IPS DF 6.9 (cell line): ENCODE measurements at regions not wholly inside any gene's neighbourhood (a gene's known extent, or its start where the extent isn't known, plus 50 kb on each side); places are given as distances from the start of the nearest gene placed in this dataset.

ENCODE experiments used
- DNase-seq: peaks from one replicate; pipeline ENCODE4 v3.0.0-alpha.2; 2013; ENCODE audit warnings: low read depth, low spot score
- H3K27ac ChIP-seq: one replicate; pipeline ENCODE4 v1.5.1; 2013; ENCODE audit warnings: low read length, control low read depth
- H3K27me3 ChIP-seq: 2 replicates; pipeline ENCODE4 v1.6.1; 2013; ENCODE audit warnings: mild to moderate bottlenecking, low read length; ENCODE audit not compliant: control insufficient read depth, insufficient read depth
- H3K36me3 ChIP-seq: 2 replicates; pipeline ENCODE4 v1.6.1; 2013; ENCODE audit warnings: low read length; ENCODE audit not compliant: control insufficient read depth, insufficient read depth
- H3K4me1 ChIP-seq: 2 replicates; pipeline ENCODE4 v1.6.1; 2013; ENCODE audit warnings: low read length; ENCODE audit not compliant: control insufficient read depth, insufficient read depth
- H3K4me3 ChIP-seq: 2 replicates; pipeline ENCODE4 v1.5.1; 2013; ENCODE audit warnings: mild to moderate bottlenecking, low read length
- H3K9me3 ChIP-seq: 2 replicates; pipeline ENCODE4 v1.6.1; 2013; ENCODE audit warnings: low read length, inconsistent platforms; ENCODE audit not compliant: control insufficient read depth, insufficient read depth
- WGBS: extraction: QIAGEN DNeasy Blood & Tissue Kit; methylation state at CpG from one replicate; pipeline ENCODE4 v1.1.7; 2013; ENCODE audit warnings: mixed read lengths, missing lambda C conversion rate; ENCODE audit not compliant: insufficient read length, insufficient coverage; 5-methylcytosine and 5-hydroxymethylcytosine counted together

DNA sequence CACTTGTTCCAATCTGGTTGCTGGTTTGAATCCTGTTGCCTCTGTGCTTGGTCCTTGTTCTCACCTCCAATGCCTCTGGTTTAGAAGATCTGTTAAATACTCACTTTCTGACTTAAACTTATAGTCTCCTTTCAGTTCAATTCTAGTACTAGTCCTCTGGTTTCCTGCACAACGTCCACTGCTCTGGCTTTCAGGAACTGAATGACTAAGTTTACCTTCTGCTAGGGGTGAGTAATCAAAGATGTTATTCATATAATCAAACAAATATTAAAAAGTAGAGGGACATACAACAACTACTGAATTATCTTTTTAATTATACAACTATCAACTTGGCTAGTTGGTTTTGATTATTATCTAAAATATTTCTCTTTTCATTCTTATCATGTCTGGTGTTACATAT lies 496.4 kb upstream of the TOM1L1 start:
- Histone ChIP-seq H3K4me3 (no peak overlapping the region), H3K27ac (no peak overlapping the region), H3K4me1 (no peaks in the 10 kb centered on the region), H3K36me3 (no peaks in the 10 kb centered on the region), H3K27me3 (no peaks in the 10 kb centered on the region), H3K9me3 (no peaks in the 10 kb centered on the region)
- WGBS, result no CpG with 5 or more reads among the region's 1 CpG
- no peak for DNase-seq

DNA sequence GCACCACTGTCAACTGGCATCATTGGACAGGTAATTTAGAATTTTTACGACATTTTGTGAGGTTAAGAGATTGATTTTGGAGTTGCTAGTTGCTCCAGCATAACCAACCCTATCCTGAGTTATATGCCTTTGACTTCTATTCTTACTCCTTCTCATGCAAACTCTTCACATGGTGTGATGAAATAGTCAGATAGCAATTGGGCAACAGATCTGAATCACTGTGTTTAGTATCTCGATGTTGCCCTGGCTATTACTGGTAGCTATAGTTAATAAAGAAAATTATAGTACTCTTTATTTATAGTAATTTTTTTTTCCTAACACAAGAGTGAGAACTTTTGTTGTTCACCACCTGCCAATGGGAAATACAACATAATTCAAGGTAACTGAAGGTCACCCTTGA lies 494.8 kb upstream of the TOM1L1 start:
- H3K36me3 ChIP-seq, result no peaks in the 10 kb centered on the region
- H3K4me3 ChIP-seq, result no peak overlapping the region
- no peak for DNase-seq
- no peaks in the 10 kb centered on the region for H3K4me1 ChIP-seq
- no CpG with 5 or more reads among the region's 2 CpGs for WGBS
- H3K9me3 ChIP-seq, result no peaks in the 10 kb centered on the region
- no peak overlapping the region for H3K27ac ChIP-seq
- H3K27me3 ChIP-seq, result no peaks in the 10 kb centered on the region

DNA sequence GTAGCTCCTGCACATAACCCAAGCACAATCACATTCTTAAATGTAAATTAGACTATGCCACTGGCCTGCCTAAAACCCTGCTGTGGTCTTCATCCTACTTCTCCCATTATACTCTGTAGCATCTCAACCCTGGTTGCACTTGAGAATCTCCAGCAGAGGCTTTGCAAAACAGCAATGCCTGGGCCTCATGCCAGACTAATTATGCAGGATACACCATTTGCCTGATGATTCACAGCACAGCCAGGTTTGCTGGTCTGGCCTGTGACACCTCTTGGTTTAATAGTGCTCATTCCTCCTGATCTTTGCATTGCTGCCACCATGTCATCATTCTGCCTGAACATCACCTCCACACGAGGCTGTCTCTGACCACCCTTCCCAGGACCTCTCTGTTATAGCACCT lies 491.9 kb upstream of the TOM1L1 start:
- H3K9me3 ChIP-seq, result no peaks in the 10 kb centered on the region
- H3K4me1 ChIP-seq, result no peaks in the 10 kb centered on the region
- H3K27me3 ChIP-seq, result no peaks in the 10 kb centered on the region
- H3K4me3 ChIP-seq, result no peak overlapping the region
- no peaks in the 10 kb centered on the region for H3K36me3 ChIP-seq
- DNase-seq, result no peak
- no CpG with 5 or more reads among the region's 1 CpG for WGBS
- H3K27ac ChIP-seq, result no peak overlapping the region

DNA sequence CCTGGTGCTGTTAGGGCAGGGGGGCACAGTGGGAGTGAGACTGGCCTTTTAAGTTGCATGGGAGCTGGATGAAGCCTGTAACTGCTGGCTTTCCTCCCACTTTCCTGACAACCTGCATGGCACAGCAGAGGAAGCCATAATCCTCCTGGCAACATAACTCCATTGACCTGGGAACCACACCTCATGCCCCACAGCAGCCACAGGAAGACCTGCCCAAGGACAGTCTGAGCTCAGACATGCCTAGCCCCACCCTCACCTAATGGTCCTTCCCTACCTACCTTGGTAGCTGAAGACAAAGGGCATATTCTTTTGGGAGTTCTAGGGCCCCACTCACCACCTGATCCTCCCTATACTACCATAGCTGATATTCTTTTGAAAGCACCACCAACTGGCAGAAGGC lies 482.2 kb upstream of the TOM1L1 start:
- H3K9me3 ChIP-seq, result no peaks in the 10 kb centered on the region; the same call in 1 of the 2 replicates
- no peak overlapping the region for H3K27ac ChIP-seq
- no peaks in the 10 kb centered on the region for H3K4me1 ChIP-seq
- DNase-seq, result no peak
- no peaks in the 10 kb centered on the region for H3K36me3 ChIP-seq
- H3K27me3 ChIP-seq, result no peaks in the 10 kb centered on the region
- no peak overlapping the region for H3K4me3 ChIP-seq

DNA sequence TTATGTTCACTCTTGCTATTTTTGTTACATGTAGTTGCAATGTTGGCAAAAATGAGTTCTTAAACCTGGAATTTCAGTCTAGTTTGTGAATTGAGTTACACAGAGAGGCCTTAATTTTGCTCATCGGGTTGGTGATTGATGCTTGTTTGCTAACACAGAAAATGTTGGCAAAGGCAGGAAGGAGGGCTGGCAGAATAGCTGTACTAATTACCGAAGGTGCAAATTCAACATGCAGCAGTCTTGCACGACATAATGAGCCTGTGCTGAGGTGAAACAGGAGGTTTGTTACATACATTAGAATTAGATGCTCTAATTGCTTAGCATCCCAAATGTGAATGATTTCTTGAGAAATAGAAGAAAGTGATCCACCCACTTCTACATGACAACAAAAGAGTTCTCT lies 475.0 kb upstream of the TOM1L1 start:
- no CpG with 5 or more reads among the region's 3 CpGs for WGBS
- H3K27ac ChIP-seq, result no peak overlapping the region
- H3K4me3 ChIP-seq, result no peak overlapping the region
- no peaks in the 10 kb centered on the region; the same call in 1 of the 2 replicates for H3K4me1 ChIP-seq
- no peaks in the 10 kb centered on the region for H3K27me3 ChIP-seq
- H3K9me3 ChIP-seq, result no peaks in the 10 kb centered on the region
- DNase-seq, result no peak
- H3K36me3 ChIP-seq, result no peaks in the 10 kb centered on the region

DNA sequence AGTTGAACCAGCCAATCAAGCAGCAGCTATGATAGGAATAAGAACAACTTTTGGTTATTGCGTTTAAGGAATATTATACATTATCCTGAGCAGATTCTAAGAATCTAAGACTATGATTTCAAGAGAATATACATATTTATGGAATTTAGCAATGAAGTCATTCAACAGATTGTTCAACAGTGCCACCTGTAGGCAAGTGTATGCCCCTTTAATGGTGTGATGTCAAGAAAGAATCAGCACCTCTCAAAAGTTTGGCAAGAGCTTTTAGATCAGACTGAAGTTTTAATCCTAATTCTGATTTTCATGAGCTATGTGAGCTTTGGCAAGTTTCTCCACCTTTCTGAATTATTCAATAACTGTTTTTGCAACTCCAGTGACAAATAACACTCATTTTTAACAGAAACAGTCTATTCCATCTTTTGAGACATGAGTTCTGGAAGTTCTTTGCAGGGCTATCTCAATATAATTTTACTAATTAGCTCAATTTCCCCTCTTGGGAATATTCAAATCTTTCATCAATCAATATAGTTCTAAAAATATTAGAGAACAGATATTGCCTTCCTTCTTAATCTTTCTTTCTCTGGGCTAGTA lies 474.3 kb upstream of the TOM1L1 start:
- Histone ChIP-seq H3K4me1 (no peaks in the 10 kb centered on the region; the same call in 1 of the 2 replicates), H3K27me3 (no peaks in the 10 kb centered on the region), H3K9me3 (no peaks in the 10 kb centered on the region), H3K27ac (no peak overlapping the region), H3K36me3 (no peaks in the 10 kb centered on the region), H3K4me3 (no peak overlapping the region)
- DNase-seq, result no peak
- no CpG with 5 or more reads among the region's 1 CpG for WGBS

DNA sequence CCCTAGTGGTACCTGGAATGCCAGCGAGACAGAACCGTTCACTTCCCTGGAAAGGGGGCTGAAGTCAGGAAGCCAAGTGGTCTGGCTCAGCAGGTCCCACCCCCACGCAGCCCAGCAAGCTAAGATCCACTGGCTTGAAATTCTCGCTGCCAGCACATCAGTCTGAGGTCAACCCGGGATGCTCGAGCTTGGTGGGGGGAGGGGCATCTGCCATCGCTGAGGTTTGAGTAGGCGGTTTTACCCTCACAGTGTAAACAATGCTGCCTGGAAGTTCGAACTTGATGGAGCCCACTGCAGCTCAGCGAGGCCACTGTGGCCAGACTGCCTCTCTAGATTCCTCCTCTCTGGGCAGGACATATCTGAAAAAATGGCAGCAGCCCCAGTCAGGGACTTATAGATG lies 464.7 kb upstream of the TOM1L1 start:
- no peaks in the 10 kb centered on the region for H3K36me3 ChIP-seq
- WGBS, result no CpG with 5 or more reads among the region's 10 CpGs
- H3K4me1 ChIP-seq, result no peaks in the 10 kb centered on the region
- H3K4me3 ChIP-seq, result no peak overlapping the region
- H3K27ac ChIP-seq, result no peak overlapping the region
- DNase-seq, result no peak
- no peaks in the 10 kb centered on the region for H3K9me3 ChIP-seq
- H3K27me3 ChIP-seq, result no peaks in the 10 kb centered on the region

DNA sequence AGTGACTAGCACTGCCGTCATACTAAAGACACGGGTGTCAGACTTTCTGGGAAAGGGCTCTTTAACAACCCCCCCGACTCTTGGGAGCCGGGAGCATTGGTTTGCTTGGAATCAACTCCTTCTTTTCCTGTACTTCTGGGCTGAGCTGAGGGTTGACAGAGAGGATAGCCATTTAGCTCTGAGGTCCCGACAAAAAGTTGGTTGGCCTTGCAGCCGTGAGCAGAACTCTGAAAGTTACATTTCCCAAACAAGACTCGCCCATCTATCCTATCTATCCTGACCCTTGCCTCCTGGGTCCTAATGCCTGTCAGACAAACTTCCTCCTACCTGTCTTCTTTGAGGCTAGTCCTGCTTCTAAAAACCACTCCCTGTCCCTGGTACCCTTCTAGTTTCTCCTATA lies 460.8 kb upstream of the TOM1L1 start:
- Histone ChIP-seq H3K4me1 (no peaks in the 10 kb centered on the region), H3K9me3 (no peaks in the 10 kb centered on the region), H3K4me3 (no peak overlapping the region), H3K27ac (no peak overlapping the region), H3K36me3 (no peaks in the 10 kb centered on the region), H3K27me3 (no peaks in the 10 kb centered on the region)
- WGBS, result no CpG with 5 or more reads among the region's 7 CpGs
- no peak for DNase-seq

DNA sequence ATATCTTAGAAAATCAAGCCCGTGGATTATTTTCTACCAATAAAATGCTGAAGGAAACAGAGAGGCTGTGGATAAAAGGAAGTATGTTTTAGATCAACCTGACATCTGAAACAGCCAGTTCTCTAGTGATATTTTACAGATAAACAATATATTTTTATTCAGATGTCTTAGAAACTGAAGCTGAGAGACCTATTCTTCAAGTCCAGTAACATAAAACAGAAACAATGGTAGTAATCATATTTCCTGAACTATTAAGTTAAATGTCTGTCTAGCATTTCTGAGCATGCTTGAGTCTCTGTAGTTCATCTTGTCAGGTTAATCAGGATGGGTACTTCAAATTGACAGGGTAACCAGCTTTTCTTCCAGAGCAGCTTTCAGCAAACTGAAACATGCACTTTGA lies 449.6 kb upstream of the TOM1L1 start:
- no peak overlapping the region for H3K4me3 ChIP-seq
- no CpG with 5 or more reads among the region's 1 CpG for WGBS
- no peak for DNase-seq
- H3K4me1 ChIP-seq, result no peaks in the 10 kb centered on the region
- H3K27ac ChIP-seq, result no peak overlapping the region
- no peaks in the 10 kb centered on the region; the same call in 1 of the 2 replicates for H3K9me3 ChIP-seq
- H3K27me3 ChIP-seq, result no peaks in the 10 kb centered on the region
- H3K36me3 ChIP-seq, result no peaks in the 10 kb centered on the region

DNA sequence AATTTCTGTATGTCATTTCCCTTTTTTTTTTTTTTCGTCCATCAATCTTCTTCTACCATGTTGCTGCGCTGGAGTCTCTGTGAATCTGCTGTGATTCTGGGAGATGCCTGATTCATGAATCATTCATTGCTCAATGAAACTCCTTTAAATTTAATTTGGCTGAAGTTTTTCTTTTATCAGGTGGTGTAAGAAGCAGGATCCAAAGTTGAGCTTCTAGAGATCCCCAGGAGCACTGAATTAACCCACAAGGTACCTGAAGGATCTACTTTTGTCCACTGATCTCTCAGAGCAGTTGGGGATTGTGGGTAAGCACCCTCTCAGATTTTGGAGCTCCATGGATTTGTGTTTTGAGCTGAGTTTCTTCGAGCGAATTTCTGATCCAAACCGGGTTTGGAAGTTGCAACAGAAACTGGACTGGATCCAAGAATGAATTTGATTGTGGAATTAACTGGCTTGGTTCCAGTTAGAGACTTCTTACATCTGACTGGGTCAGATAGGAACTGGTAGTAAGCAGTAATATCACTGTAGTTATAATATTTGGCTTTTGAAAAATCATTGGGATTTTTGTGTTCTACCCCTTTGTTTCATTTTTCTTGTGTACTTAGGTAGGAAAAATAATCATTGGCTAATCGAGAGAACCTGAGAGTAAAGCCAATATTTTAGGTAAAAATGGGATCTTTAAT lies 447.8 kb upstream of the TOM1L1 start:
- Histone ChIP-seq H3K4me1 (no peaks in the 10 kb centered on the region), H3K27ac (no peak overlapping the region), H3K27me3 (no peaks in the 10 kb centered on the region), H3K9me3 (no peaks in the 10 kb centered on the region; the same call in 1 of the 2 replicates), H3K4me3 (no peak overlapping the region), H3K36me3 (no peaks in the 10 kb centered on the region)
- no CpG with 5 or more reads among the region's 6 CpGs for WGBS
- no peak for DNase-seq

DNA sequence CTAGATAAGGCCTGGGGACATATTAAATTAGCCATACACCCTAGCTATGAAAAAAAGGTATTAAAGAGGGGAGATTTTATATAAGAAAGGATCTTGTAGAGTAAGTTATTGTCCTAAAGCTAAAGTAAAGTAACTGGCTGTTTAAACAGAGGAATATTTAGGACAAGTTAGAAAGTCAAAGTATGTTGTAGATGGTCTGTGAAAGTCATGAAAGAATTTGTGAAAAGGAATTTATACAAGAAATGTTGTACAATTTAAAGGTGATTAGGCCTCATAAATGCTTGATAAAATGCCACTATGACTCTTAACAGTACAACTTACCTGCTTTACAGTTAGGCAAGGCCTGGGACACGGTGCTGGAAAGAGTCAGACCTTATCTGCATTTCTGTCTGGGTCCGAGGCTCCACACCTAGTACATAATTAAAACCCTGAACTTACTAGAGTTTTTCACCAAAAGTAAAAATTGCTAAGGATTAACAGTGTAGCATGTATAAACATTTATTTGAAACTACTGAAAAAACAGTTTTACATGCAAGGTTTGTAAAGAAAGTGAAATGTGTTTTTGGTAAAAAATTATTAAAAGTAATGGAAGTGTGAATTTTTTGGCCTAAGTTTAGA lies 445.3 kb upstream of the TOM1L1 start:
- Histone ChIP-seq H3K4me1 (no peaks in the 10 kb centered on the region), H3K4me3 (no peak overlapping the region), H3K9me3 (no peaks in the 10 kb centered on the region; the same call in 1 of the 2 replicates), H3K36me3 (no peaks in the 10 kb centered on the region), H3K27me3 (no peaks in the 10 kb centered on the region), H3K27ac (no peak overlapping the region)
- DNase-seq, result no peak
- WGBS, result no CpG with 5 or more reads among the region's 2 CpGs
